Adrenal gland (tissue), 5 donors: ENCODE measurements at regions not wholly inside any gene's neighbourhood (a gene's known extent, or its start where the extent isn't known, plus 50 kb on each side); places are given as distances from the start of the nearest gene placed in this dataset.

Experiments used
- POLR2A ChIP-seq, 2 donors: fragments of 450-650 bp; IDR thresholded peaks; one replicate each; pipeline ENCODE4 v1.6.1; 2017; ENCODE audit warnings: antibody characterized with exemption in 2 of 2, mild to moderate bottlenecking in 2 of 2, moderate library complexity in 1 of 2
- TF ChIP-seq, protein P1 (sequence below), 6 experiments: fragments of 450-650 bp in 4 of 6; fragments of 200-600 bp in 2 of 6; sonication (generic) in 1 of 6; IDR thresholded peaks; 1 replicate in 5 of 6; 2 replicates in 1 of 6; pipeline versions ENCODE4 v1.5.1 to v1.8.0; 2016 to 2021; ENCODE audit warnings: antibody characterized with exemption in 6 of 6, mild to moderate bottlenecking in 2 of 6, moderate library complexity in 1 of 6
- donor health status: DM: no; HTN: no; CAD: no.

DNA sequence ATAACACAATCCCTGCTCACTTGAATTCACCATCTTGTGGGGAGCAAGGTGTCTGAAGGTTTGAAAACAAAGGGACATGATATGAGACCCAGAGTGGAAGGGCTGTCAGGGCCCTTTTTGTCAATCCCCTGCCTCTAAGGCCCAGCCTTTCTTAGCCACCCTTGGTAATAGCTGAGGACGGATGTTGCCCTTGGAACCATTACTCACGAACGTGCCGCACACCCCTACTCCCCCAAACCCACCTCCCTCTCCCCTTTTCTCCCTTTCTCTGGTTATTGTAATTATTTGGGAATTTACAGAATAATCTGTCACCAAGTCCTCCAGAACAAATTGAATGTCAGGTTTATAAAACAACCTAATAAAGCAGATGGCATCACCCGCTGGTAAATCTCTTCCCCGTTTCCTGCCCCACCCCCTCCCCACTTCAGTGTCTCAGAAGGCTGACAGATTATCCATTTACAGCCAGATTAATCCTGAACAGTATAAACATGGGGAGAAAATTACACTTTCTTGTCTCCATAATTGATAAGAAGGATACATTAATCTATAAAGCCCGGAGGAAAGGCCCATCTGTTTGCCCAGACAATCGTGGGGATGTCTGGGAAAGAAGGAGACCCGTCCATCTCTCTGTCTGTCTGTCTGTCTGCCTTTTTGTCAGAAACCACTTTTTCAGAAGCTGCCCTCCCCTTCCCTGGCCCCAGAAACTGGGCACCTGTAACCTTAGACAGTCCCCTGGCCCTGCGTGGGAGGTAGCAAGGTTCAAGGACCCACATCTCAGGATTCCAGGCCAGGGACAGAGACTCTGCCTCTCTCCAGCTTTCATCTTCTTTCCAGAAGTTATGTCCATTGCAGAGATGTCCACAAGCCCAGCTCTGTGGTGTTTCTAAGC is 60.6 kb upstream of the CD34 start:
- no peak for TF ChIP-seq POLR2A (IDR thresholded peaks at IDR 0.05)
- TF ChIP-seq, protein P1, sequence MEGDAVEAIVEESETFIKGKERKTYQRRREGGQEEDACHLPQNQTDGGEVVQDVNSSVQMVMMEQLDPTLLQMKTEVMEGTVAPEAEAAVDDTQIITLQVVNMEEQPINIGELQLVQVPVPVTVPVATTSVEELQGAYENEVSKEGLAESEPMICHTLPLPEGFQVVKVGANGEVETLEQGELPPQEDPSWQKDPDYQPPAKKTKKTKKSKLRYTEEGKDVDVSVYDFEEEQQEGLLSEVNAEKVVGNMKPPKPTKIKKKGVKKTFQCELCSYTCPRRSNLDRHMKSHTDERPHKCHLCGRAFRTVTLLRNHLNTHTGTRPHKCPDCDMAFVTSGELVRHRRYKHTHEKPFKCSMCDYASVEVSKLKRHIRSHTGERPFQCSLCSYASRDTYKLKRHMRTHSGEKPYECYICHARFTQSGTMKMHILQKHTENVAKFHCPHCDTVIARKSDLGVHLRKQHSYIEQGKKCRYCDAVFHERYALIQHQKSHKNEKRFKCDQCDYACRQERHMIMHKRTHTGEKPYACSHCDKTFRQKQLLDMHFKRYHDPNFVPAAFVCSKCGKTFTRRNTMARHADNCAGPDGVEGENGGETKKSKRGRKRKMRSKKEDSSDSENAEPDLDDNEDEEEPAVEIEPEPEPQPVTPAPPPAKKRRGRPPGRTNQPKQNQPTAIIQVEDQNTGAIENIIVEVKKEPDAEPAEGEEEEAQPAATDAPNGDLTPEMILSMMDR (IDR thresholded peaks at IDR 0.05): no peak
